Activated CD8-positive, alpha-beta memory T cell treated with anti-CD3 and anti-CD28 coated beads for 24 hours (primary cell): ENCODE measurements at regions not wholly inside any gene's neighbourhood (a gene's known extent, or its start where the extent isn't known, plus 50 kb on each side); places are given as distances from the start of the nearest gene placed in this dataset.
"Not testable (repeated sequence)": the region's sequence is repeated elsewhere in the genome, so short reads cannot be mapped to it uniquely, and the experiment has no call there.

Experiments
- DNase-seq: peaks from one replicate; pipeline ENCODE4 v3.0.0-alpha.2; 2020

GRCh38 chr16:59111280-59111679, 377.2 kb upstream of the GOT2 start:
- no peak for DNase-seq

DNA sequence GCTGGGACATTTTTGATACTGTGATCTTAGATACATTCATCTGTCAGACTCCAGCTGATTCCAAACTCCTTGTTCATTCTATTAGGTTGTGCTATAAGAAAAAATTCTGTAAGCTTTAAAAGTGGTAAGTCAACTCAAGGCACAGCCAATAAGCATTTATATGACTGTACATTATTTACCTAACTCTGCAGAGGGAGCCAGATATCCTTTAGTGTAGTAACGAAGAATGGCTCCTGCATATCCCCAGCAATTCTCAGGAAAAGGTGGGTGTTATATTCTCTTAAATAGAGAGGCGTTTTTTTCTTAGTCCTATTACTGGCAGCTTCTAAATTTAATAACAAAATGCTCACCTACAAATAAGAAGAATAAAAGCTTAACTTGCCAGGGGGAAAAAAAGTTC, 374.3 kb upstream of the GOT2 start:
- no peak for DNase-seq

- not testable (repeated sequence) for DNase-seq
Observed at GRCh38 chr16:59096682-59097081, 362.6 kb upstream of the GOT2 start.

- no peak for DNase-seq
Observed at GRCh38 chr16:59090541-59090940, 356.4 kb upstream of the GOT2 start.

DNA sequence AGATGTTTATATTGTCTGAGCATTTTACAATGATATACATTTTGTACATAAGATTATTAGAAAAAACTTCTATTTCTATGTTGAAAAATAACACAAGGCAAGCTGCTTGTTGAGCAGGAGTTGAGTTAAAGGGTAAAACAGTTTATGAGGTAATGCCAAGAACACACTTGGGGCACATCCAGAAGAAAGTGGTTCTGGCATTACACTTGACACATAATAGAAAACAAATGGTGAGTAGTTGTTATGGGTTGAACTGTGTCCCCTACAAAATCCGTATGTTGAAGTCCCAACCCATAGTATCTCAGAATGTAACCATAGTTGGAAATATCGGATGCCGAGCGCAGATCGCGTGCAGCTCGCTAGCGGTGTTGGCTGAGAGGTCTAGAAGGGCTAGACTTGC, 354.3 kb upstream of the GOT2 start:
- DNase-seq: no peak

GRCh38 chr16:59087641-59088040, 353.5 kb upstream of the GOT2 start:
- no peak for DNase-seq

GRCh38 chr16:59067205-59067604, 333.1 kb upstream of the GOT2 start:
- no peak for DNase-seq

DNA sequence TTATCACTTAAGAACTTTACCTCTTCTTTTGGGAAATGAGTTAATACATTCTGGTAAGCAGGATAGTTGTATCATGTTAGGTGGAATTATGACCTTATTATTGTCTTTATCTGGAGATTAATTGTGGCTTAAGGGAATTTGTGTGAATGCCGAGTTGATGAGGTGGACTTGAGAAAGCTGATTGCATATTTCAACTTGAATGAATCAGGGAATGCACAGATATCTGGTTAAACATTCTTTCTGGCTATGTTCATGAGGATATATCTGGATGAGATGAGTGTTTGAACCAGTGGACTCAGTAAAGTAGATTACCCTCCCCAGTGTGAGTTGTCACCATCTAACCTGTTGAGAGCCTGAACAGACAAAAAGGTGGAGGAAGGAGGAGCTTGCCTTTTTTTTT, 326.1 kb upstream of the GOT2 start:
- no peak for DNase-seq

GRCh38 chr16:59058250-59058649, 324.1 kb upstream of the GOT2 start:
- no peak for DNase-seq

- DNase-seq: no peak
Observed at GRCh38 chr16:59053911-59054310, 319.8 kb upstream of the GOT2 start.

GRCh38 chr16:59052231-59052630, 318.1 kb upstream of the GOT2 start:
- DNase-seq: no peak

- no peak for DNase-seq
Observed at GRCh38 chr16:59048876-59049275, 314.8 kb upstream of the GOT2 start.

DNA sequence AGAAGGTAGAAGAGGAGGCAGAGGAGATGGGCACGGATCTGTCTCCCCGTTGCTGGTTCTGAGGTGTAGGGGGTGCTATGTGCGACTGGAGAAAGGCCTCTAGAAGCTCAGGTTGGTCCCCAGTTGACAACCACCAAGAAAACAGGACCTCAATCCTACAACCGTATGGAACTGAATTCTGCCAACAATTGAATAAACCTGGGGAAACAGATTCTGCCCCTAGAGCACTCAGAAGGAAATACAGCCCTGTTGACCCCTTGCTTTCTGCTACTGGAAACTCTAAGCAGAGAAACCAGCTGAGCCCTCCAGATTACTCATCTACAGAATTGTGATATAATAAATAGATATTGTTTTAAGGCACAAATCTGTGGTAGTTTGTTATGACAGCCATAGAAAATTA, 313.0 kb upstream of the GOT2 start:
- DNase-seq: no peak

DNA sequence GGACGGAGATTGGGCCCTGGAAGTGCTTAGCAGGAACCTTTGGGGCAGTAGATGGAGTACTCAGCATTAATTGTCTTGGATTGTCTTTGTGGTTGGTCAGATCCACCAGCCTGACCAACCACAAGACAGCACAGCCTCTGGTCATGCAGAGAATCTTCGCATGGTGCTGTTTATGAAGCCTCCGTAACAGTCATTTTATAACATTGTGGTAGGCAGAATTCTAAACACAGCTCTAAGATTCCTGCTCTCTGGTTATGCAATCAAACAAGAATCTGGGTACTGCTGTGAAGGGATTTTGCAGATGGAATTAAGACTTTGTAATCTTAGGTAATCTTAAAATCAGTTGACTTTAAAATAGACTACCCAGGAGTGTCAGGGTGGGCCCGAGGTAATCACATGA, 312.2 kb upstream of the GOT2 start:
- no peak for DNase-seq

- DNase-seq: no peak
Observed at GRCh38 chr16:59045501-59045900, 311.4 kb upstream of the GOT2 start.

DNA sequence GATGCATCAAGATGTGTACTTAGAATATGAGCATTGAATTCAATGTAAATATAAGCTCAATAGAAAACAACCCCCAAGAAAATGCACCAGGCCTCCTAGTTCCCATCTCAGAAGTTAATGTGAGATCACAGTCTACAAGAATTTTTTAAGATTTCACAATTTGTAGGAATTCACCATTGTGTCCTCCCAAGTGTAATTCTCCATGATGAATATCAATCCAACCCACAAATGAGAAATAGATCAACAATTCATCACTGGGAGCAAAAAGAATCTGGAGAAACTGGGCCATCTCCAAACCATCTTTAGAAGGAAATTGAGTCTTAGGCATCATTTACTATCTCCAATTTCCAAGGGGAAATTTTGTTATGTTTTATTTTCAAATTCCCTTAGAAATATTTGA, 310.5 kb upstream of the GOT2 start:
- no peak for DNase-seq

DNA sequence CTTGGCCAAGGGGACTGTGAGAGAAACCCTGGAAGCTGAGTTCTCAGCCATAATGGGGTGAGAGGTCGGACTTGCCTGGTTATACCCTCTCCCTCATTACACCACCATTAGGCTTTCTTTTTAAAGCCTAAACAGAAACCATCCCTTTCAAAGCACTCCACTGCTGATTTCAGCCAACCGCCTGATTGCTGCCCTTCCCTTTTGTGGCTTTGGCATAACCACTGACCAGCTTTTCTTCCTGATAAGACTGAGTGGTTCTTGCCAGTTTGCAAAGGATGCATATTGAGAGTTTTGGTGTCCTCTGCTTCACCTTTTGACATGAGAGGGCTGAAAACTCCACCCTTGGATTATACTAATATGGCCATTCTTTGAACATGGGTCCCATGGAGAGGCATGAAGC, 308.2 kb upstream of the GOT2 start:
- no peak for DNase-seq

DNA sequence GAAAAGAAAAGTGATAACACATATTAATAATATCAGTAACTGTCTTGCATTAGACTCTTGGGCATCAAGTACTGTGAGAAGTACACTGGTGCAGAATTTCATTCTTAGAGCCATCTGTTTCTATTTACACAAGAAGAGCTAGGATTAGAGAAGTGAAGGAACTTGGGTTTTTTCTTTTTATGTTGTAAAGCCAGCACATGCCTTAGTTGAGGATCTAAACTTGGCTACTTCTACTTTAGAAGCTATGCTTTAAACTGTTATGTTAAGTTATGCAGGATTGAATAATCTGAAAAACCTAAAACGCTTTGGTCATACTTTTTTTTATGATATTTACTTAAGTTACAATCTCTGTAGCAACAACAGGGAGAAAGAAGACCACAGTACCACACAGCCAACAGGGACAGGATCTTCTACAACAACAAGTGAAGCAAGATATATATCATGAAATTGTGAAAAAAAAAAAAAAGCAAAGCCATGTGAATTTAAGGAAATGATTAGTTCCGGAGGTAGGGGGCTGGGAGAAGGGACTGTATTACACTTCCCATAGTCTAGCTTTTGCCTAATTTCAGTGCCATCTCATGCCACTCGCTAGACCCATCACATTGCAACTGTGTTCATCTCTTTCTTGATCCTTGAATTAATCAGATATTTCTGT, 305.1 kb upstream of the GOT2 start:
- DNase-seq: no peak

- DNase-seq: no peak
Observed at GRCh38 chr16:59030923-59031485, 296.9 kb upstream of the GOT2 start.

DNA sequence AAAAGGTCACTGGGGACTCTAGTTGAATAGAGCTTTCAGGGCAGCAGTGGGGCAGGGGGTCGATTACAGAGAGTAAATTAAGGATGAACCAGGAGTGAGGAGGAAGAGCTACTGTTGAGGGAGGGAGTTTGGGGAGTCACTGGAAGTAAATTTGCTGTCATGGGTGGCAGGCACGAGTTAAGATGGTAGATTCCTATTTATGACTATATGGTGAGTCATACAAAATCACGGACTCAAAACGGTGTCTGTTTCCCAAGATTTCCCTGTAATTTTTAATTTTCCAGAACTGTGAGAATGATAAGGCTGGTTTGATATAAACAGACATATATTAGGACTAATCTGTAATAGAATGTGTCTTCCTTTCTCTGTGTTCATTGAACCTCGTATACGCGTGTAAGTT, 287.6 kb upstream of the GOT2 start:
- DNase-seq: no peak

- no peak for DNase-seq
Observed at GRCh38 chr16:59013930-59014329, 279.8 kb upstream of the GOT2 start.

- DNase-seq: no peak
Observed at GRCh38 chr16:58999762-59000161, 265.6 kb upstream of the GOT2 start.

- DNase-seq: not testable (repeated sequence)
Observed at GRCh38 chr16:58992755-58993154, 258.6 kb upstream of the GOT2 start.

DNA sequence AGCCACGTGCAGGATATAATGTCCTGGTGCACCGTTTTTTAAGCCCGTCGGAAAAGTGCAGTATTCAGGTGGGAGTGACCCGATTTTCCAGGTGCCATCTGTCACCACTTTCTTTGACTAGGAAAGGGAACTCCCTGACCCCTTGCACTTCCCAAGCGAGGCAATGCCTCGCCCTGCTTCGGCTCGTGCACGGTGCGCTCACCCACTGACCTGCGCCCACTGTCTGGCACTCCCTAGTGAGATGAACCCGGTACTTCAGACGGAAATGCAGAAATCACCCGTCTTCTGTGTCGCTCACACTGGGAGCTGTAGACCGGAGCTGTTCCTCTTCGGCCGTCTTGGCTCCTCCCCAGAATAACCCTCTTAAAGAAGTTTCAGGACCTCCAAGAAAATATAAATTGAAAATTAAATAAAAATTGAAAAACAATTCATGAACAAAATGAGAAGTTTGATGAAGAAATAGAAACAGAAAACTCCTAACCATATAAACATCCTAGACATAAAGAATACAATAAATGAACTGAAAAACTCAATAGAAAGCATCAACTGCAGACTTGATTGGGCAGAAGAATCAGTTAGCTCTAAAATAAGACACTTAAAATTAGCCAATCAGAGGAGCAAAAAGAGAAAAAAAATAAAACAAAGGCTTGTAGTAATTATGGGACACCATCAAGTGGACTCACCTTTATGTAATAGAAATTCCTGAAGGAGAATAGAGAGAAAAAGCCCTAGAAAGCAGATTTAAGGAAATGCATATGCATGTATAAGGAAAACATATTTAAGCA, 249.3 kb upstream of the GOT2 start:
- not testable (repeated sequence) for DNase-seq
